A549 (cell line): ENCODE measurements at regions not wholly inside any gene's neighbourhood (a gene's known extent, or its start where the extent isn't known, plus 50 kb on each side); places are given as distances from the start of the nearest gene placed in this dataset.

ENCODE experiments used
- POLR2A ChIP-seq: IDR thresholded peaks from 2 replicates; pipeline ENCODE4 v1.6.1; 2012; ENCODE audit warnings: mild to moderate bottlenecking, low read length
- RFX5 ChIP-seq: fragments of 450-650 bp; IDR thresholded peaks from 2 replicates; pipeline ENCODE4 v1.7.1; 2014; ENCODE audit warnings: antibody characterized with exemption, mild to moderate bottlenecking, moderate library complexity
- TF ChIP-seq, protein P1 (sequence below): fragments of >200 bp; sonication (Bioruptor Twin); formaldehyde crosslinking; IDR thresholded peaks from 3 replicates; pipeline ENCODE4 v1.5.1; 2016

DNA sequence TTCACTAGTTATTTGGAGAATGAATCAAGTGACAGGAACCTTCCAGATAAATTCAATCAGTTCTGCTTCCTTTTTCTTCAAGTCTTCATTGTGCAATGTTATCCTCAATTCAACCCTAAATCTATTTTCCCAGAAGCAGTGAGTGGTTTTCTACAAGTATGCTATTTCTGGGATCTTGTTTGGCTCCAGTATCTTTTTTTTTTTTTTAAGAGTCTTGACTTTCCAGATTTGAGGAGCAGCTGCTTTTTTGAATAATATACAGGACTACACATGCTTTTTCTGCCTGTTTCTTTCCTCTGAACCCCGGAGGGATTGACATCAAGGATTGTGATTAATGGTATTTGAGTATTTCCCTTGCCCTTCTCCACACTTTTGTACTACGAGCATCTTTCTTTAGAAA lies 339.2 kb upstream of the JAG1 start:
- TF ChIP-seq, protein P1, sequence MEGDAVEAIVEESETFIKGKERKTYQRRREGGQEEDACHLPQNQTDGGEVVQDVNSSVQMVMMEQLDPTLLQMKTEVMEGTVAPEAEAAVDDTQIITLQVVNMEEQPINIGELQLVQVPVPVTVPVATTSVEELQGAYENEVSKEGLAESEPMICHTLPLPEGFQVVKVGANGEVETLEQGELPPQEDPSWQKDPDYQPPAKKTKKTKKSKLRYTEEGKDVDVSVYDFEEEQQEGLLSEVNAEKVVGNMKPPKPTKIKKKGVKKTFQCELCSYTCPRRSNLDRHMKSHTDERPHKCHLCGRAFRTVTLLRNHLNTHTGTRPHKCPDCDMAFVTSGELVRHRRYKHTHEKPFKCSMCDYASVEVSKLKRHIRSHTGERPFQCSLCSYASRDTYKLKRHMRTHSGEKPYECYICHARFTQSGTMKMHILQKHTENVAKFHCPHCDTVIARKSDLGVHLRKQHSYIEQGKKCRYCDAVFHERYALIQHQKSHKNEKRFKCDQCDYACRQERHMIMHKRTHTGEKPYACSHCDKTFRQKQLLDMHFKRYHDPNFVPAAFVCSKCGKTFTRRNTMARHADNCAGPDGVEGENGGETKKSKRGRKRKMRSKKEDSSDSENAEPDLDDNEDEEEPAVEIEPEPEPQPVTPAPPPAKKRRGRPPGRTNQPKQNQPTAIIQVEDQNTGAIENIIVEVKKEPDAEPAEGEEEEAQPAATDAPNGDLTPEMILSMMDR = no peak
- TF ChIP-seq RFX5 (no peak), POLR2A (no peak)
